Neuronal stem cell (in vitro differentiated cells): ENCODE measurements at regions not wholly inside any gene's neighbourhood (a gene's known extent, or its start where the extent isn't known, plus 50 kb on each side); places are given as distances from the start of the nearest gene placed in this dataset.

Experiments used
- DNase-seq: peaks from one replicate; pipeline ENCODE4 v3.0.0-alpha.2; 2013; ENCODE audit warnings: low spot score
- H2AFZ ChIP-seq: one replicate; pipeline ENCODE4 v1.6.1; 2013; ENCODE audit warnings: mild to moderate bottlenecking, low read length, inconsistent platforms
- H2AK5ac ChIP-seq: 2 replicates; pipeline ENCODE4 v1.6.1; 2013; ENCODE audit warnings: low read depth, mild to moderate bottlenecking, inconsistent platforms, low read length, moderate library complexity, mixed read lengths
- H2BK120ac ChIP-seq: 2 replicates; pipeline ENCODE4 v1.6.1; 2013; ENCODE audit warnings: low read depth, mild to moderate bottlenecking, inconsistent platforms, low read length, moderate library complexity, mixed read lengths
- H2BK12ac ChIP-seq: one replicate; pipeline ENCODE4 v1.6.1; 2013; ENCODE audit warnings: low read length, inconsistent platforms
- H2BK15ac ChIP-seq: 2 replicates; pipeline ENCODE4 v1.6.1; 2013; ENCODE audit warnings: mild to moderate bottlenecking, low read length, inconsistent platforms, mixed read lengths
- H2BK5ac ChIP-seq: one replicate; pipeline ENCODE4 v1.6.1; 2013; ENCODE audit warnings: inconsistent platforms, mild to moderate bottlenecking, low read length, moderate library complexity
- H3K14ac ChIP-seq: one replicate; pipeline ENCODE4 v1.6.1; 2013; ENCODE audit warnings: low read length, inconsistent platforms
- H3K18ac ChIP-seq: 2 replicates; pipeline ENCODE4 v1.6.1; 2013; ENCODE audit warnings: low read length, inconsistent platforms
- H3K23ac ChIP-seq: 2 replicates; pipeline ENCODE4 v1.6.1; 2013; ENCODE audit warnings: low read depth, mild to moderate bottlenecking, mixed read lengths, low read length, inconsistent platforms; ENCODE audit not compliant: poor library complexity
- H3K27ac ChIP-seq: replicated peaks from 3 replicates; pipeline ENCODE4 v1.5.1; 2013; ENCODE audit warnings: low read length, inconsistent platforms
- H3K27me3 ChIP-seq, 3 experiments: 2 replicates each; pipeline ENCODE4 v1.6.1; 2013; ENCODE audit warnings: low read length in 3 of 3, mild to moderate bottlenecking in 2 of 3, inconsistent platforms in 1 of 3, low read depth in 1 of 3, mixed read lengths in 1 of 3, moderate library complexity in 1 of 3; ENCODE audit not compliant: control insufficient read depth in 3 of 3, insufficient read depth in 3 of 3
- H3K36me3 ChIP-seq, 2 donors: replicated peaks in 1 of 2; 2 replicates each; pipeline ENCODE4 v1.6.1; 2013; ENCODE audit warnings: low read length in 2 of 2; ENCODE audit not compliant: control insufficient read depth in 2 of 2, insufficient read depth in 2 of 2
- H3K4ac ChIP-seq: 2 replicates; pipeline ENCODE4 v1.6.1; 2013; ENCODE audit warnings: inconsistent platforms, mild to moderate bottlenecking, low read length, moderate library complexity
- H3K4me1 ChIP-seq, 2 donors: 1 replicate in 1 of 2; 2 replicates in 1 of 2; pipeline ENCODE4 v1.6.1; 2013; ENCODE audit warnings: low read length in 2 of 2, low read depth in 1 of 2; ENCODE audit not compliant: control insufficient read depth in 2 of 2, insufficient read depth in 1 of 2
- H3K4me2 ChIP-seq: one replicate; pipeline ENCODE4 v1.6.1; 2013; ENCODE audit warnings: mild to moderate bottlenecking, low read length, inconsistent platforms; ENCODE audit not compliant: insufficient read depth, poor library complexity, severe bottlenecking
- H3K4me3 ChIP-seq, 2 donors: 2 replicates each; pipeline ENCODE4 v1.5.1; 2013; ENCODE audit warnings: low read length in 2 of 2, mild to moderate bottlenecking in 2 of 2, inconsistent platforms in 1 of 2, moderate library complexity in 1 of 2
- H3K79me1 ChIP-seq: one replicate; pipeline ENCODE4 v1.6.1; 2013; ENCODE audit warnings: low read depth, mild to moderate bottlenecking, inconsistent platforms, low read length, moderate library complexity
- H3K9ac ChIP-seq: one replicate; pipeline ENCODE4 v1.6.1; 2013; ENCODE audit warnings: mild to moderate bottlenecking, low read depth, low read length, inconsistent platforms; ENCODE audit not compliant: poor library complexity
- H3K9me3 ChIP-seq, 2 donors: replicated peaks in 1 of 2; 2 replicates each; pipeline versions ENCODE3 to v1.6.1; 2013; ENCODE audit warnings: low read length in 2 of 2, mild to moderate bottlenecking in 2 of 2, inconsistent platforms in 1 of 2, low read depth in 1 of 2, mixed read lengths in 1 of 2, moderate library complexity in 1 of 2; ENCODE audit not compliant: control insufficient read depth in 2 of 2, insufficient read depth in 1 of 2
- H4K8ac ChIP-seq: one replicate; pipeline ENCODE4 v1.6.1; 2013; ENCODE audit warnings: low read depth, mild to moderate bottlenecking, inconsistent platforms, low read length, moderate library complexity
- H4K91ac ChIP-seq: one replicate; pipeline ENCODE4 v1.6.1; 2013; ENCODE audit warnings: low read length, low read depth, mild to moderate bottlenecking, inconsistent platforms; ENCODE audit not compliant: poor library complexity
- WGBS, 2 donors: extraction: QIAGEN DNeasy Blood & Tissue Kit; methylation state at CpG; one replicate each; pipeline ENCODE4 v1.1.7; 2013; ENCODE audit warnings: missing lambda C conversion rate in 2 of 2, mixed read lengths in 1 of 2; ENCODE audit not compliant: insufficient read length in 2 of 2, insufficient replicate concordance in 1 of 2; ENCODE audit errors: extremely low coverage in 2 of 2; 5-methylcytosine and 5-hydroxymethylcytosine counted together

DNA sequence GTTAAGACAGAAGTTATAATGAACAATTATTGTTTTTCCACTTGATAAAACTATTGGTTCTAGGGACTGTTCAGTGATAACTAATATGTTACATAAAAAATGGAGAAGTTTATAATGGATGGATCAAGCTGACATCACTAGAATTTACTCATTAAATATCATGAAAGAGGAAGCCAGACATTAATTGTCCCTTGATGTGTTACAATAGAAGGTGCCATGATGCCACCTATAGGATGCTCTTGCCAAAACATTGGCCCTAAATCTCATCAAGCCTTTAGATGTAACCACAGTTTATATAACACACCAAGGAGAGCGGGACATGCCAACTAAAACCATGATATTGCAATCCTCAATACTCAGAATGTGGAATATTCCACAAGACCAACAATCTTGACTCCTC, 147.9 kb upstream of the MON1B start:
- Histone ChIP-seq H3K27ac (no peak overlapping the region), H3K4ac (no peak overlapping the region), H3K9ac (no peak overlapping the region)

GRCh38 chr16:77046206-77046605, 144.8 kb upstream of the MON1B start:
- no peaks in the 10 kb centered on the region for H3K9me3 ChIP-seq
- H3K4ac ChIP-seq: no peak overlapping the region
- no peaks in the 10 kb centered on the region for H3K4me1 ChIP-seq
- H3K14ac ChIP-seq: no peak overlapping the region
- no peak overlapping the region for H2BK120ac ChIP-seq
- H2AK5ac ChIP-seq: no peak overlapping the region
- no peak for DNase-seq
- no peak overlapping the region for H2BK15ac ChIP-seq
- H3K4me2 ChIP-seq: no peak overlapping the region
- H3K27ac ChIP-seq: no peak overlapping the region
- WGBS, 2 donors: no CpG with 5 or more reads among the region's 4 CpGs
- no peak overlapping the region for H2BK5ac ChIP-seq
- H2AFZ ChIP-seq: no peak overlapping the region
- H3K79me1 ChIP-seq: no peaks in the 10 kb centered on the region
- H4K91ac ChIP-seq: no peak overlapping the region
- no peak overlapping the region for H3K4me3 ChIP-seq
- H3K9ac ChIP-seq: no peak overlapping the region
- H3K36me3 ChIP-seq: no peaks in the 10 kb centered on the region
- H4K8ac ChIP-seq: no peak overlapping the region
- no peak overlapping the region for H3K18ac ChIP-seq
- H3K23ac ChIP-seq: no peak overlapping the region
- H2BK12ac ChIP-seq: no peak overlapping the region
- no peaks in the 10 kb centered on the region for H3K27me3 ChIP-seq

More for the DNA sequence above, 147.9 kb upstream of the MON1B start:
- Histone ChIP-seq H3K9me3 (no peaks in the 10 kb centered on the region), H3K14ac (no peak overlapping the region), H3K4me2 (no peak overlapping the region), H2BK5ac (no peak overlapping the region), H3K23ac (no peak overlapping the region), H2BK12ac (no peak overlapping the region), H2BK15ac (no peak overlapping the region), H3K27me3 (no peaks in the 10 kb centered on the region), H2BK120ac (no peak overlapping the region), H2AFZ (no peak overlapping the region), H4K8ac (no peak overlapping the region), H2AK5ac (no peak overlapping the region), H3K79me1 (no peaks in the 10 kb centered on the region), H3K4me3 (no peak overlapping the region), H3K36me3 (no peaks in the 10 kb centered on the region), H4K91ac (no peak overlapping the region), H3K18ac (no peak overlapping the region), H3K4me1 (no peaks in the 10 kb centered on the region)
- WGBS, 2 donors: no CpG with 5 or more reads among the region's 1 CpG
- no peak for DNase-seq

DNA sequence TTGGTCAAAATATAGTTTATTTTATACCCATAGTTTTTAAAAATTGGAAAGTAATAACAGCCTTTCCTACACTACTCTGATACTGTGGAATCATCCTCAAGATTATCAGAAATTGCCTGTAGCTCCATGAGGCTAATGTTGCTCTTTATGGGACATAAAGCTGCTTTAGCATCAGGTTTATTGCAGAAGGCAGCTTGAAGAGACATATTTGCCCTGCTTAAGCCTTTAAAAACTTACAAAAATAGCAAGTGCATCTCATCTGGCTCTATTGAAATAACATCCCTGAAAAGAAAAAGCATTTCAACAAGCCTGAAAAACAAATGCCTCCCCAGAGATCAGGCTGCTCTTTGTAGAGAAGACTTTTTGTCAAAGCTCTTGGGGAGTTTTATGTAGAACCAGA, 142.9 kb upstream of the MON1B start:
- Histone ChIP-seq H3K36me3 (no peaks in the 10 kb centered on the region), H3K4ac (no peak overlapping the region), H2BK12ac (no peak overlapping the region), H2BK5ac (no peak overlapping the region), H2AFZ (no peak overlapping the region), H3K18ac (no peak overlapping the region), H3K4me2 (no peak overlapping the region), H3K14ac (no peak overlapping the region), H3K4me1 (no peaks in the 10 kb centered on the region), H4K91ac (no peak overlapping the region), H3K9ac (no peak overlapping the region), H4K8ac (no peak overlapping the region), H3K27me3 (no peaks in the 10 kb centered on the region), H3K23ac (no peak overlapping the region), H3K9me3 (no peaks in the 10 kb centered on the region), H2BK120ac (no peak overlapping the region), H2BK15ac (no peak overlapping the region), H3K4me3 (no peak overlapping the region), H3K79me1 (no peaks in the 10 kb centered on the region), H3K27ac (no peak overlapping the region), H2AK5ac (no peak overlapping the region)
- DNase-seq: no peak

DNA sequence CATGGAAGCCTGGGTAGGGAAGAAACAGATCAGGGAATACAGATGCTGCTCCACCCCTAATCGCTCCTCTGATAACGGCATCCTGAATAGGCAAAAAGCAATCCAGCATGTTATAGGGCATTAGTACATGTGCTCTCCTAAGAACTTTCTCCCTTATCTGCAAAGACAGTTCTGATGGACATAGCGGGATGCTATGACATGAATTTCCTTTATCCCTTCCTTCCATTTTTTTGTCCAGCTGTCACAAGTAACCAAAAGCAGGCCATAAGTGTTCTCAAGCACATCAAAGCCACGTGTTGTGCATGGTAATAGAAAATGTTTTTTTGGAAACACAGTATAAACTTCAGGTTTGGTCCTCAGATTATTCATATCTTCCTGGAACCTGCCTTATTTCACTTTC, 141.4 kb upstream of the MON1B start:
- H2BK15ac ChIP-seq: no peak overlapping the region
- H2BK5ac ChIP-seq: no peak overlapping the region
- no peak overlapping the region for H2AK5ac ChIP-seq
- H3K4me3 ChIP-seq: no peak overlapping the region
- H3K18ac ChIP-seq: no peak overlapping the region
- no CpG with 5 or more reads among the region's 4 CpGs for WGBS, 2 donors
- no peak overlapping the region for H3K27ac ChIP-seq
- H3K14ac ChIP-seq: no peak overlapping the region
- H3K79me1 ChIP-seq: no peaks in the 10 kb centered on the region
- H2AFZ ChIP-seq: no peak overlapping the region
- no peak overlapping the region for H2BK120ac ChIP-seq
- no peak overlapping the region for H3K9ac ChIP-seq
- no peaks in the 10 kb centered on the region for H3K36me3 ChIP-seq
- H3K9me3 ChIP-seq: no peaks in the 10 kb centered on the region
- no peak for DNase-seq
- no peak overlapping the region for H2BK12ac ChIP-seq
- no peaks in the 10 kb centered on the region for H3K4me1 ChIP-seq
- no peak overlapping the region for H4K91ac ChIP-seq
- no peak overlapping the region for H3K4me2 ChIP-seq
- no peak overlapping the region for H3K4ac ChIP-seq
- H3K27me3 ChIP-seq: no peaks in the 10 kb centered on the region
- no peak overlapping the region for H3K23ac ChIP-seq
- no peak overlapping the region for H4K8ac ChIP-seq
